H9 (cell line): ENCODE measurements at regions not wholly inside any gene's neighbourhood (a gene's known extent, or its start where the extent isn't known, plus 50 kb on each side); places are given as distances from the start of the nearest gene placed in this dataset.

Source experiments
- DNase-seq: peaks from one replicate; pipeline ENCODE4 v3.0.0-alpha.2; 2017
- H2AFZ ChIP-seq: one replicate; pipeline ENCODE4 v1.6.1; 2013; ENCODE audit warnings: mild to moderate bottlenecking, low read length, control low read depth, moderate library complexity
- H2AK5ac ChIP-seq: 2 replicates; pipeline ENCODE4 v1.6.1; 2013; ENCODE audit warnings: low read length, control low read depth, mixed read lengths; ENCODE audit not compliant: insufficient read length
- H2BK120ac ChIP-seq: one replicate; pipeline ENCODE4 v1.6.1; 2013; ENCODE audit warnings: low read depth, mild to moderate bottlenecking, low read length, control low read depth, inconsistent platforms; ENCODE audit not compliant: poor library complexity, severe bottlenecking
- H2BK12ac ChIP-seq: 2 replicates; pipeline ENCODE4 v1.6.1; 2013; ENCODE audit warnings: low read length, control low read depth, mixed read lengths, low read depth; ENCODE audit not compliant: insufficient read length
- H2BK15ac ChIP-seq: 2 replicates; pipeline ENCODE4 v1.6.1; 2013; ENCODE audit warnings: low read depth, low read length, control low read depth
- H2BK20ac ChIP-seq: one replicate; pipeline ENCODE4 v1.6.1; 2013; ENCODE audit warnings: low read depth, mild to moderate bottlenecking, low read length, control low read depth, inconsistent platforms; ENCODE audit not compliant: poor library complexity, severe bottlenecking
- H2BK5ac ChIP-seq: 2 replicates; pipeline ENCODE4 v1.6.1; 2013; ENCODE audit warnings: low read length, control low read depth, mixed read lengths; ENCODE audit not compliant: insufficient read length
- H3K14ac ChIP-seq: 2 replicates; pipeline ENCODE4 v1.6.1; 2013; ENCODE audit warnings: low read length, control low read depth; ENCODE audit not compliant: insufficient read depth
- H3K18ac ChIP-seq: 2 replicates; pipeline ENCODE4 v1.6.1; 2013; ENCODE audit warnings: low read depth, mild to moderate bottlenecking, mixed read lengths, low read length, control low read depth; ENCODE audit not compliant: insufficient read length
- H3K23ac ChIP-seq: 2 replicates; pipeline ENCODE4 v1.6.1; 2013; ENCODE audit warnings: low read length, control low read depth, mixed read lengths, low read depth; ENCODE audit not compliant: insufficient read length
- H3K23me2 ChIP-seq: 2 replicates; pipeline ENCODE4 v1.6.1; 2013; ENCODE audit warnings: low read depth, mild to moderate bottlenecking, mixed read lengths, low read length, control low read depth; ENCODE audit not compliant: insufficient read length, poor library complexity, severe bottlenecking
- H3K27ac ChIP-seq: 2 replicates; pipeline ENCODE4 v1.5.1; 2013; ENCODE audit warnings: low read length, control low read depth, mixed read lengths, low read depth; ENCODE audit not compliant: insufficient read length
- H3K27me3 ChIP-seq: 2 replicates; pipeline ENCODE4 v1.6.1; 2013; ENCODE audit warnings: low read length, control low read depth, inconsistent platforms; ENCODE audit not compliant: insufficient read depth
- H3K4ac ChIP-seq: 2 replicates; pipeline ENCODE4 v1.6.1; 2013; ENCODE audit warnings: low read depth, mild to moderate bottlenecking, control low read depth, inconsistent platforms, low read length, moderate library complexity
- H3K4me1 ChIP-seq: 2 replicates; pipeline ENCODE4 v1.6.1; 2013; ENCODE audit warnings: low read length, control low read depth, inconsistent platforms; ENCODE audit not compliant: insufficient read depth
- H3K4me2 ChIP-seq: 2 replicates; pipeline ENCODE4 v1.6.1; 2013; ENCODE audit warnings: low read length, control low read depth, mixed read lengths; ENCODE audit not compliant: insufficient read length, insufficient read depth
- H3K56ac ChIP-seq: 2 replicates; pipeline ENCODE4 v1.6.1; 2013; ENCODE audit warnings: low read depth, mild to moderate bottlenecking, mixed read lengths, low read length, control low read depth; ENCODE audit not compliant: insufficient read length
- H3K79me1 ChIP-seq: 2 replicates; pipeline ENCODE4 v1.6.1; 2013; ENCODE audit warnings: low read depth, mild to moderate bottlenecking, moderate library complexity, low read length, control low read depth, inconsistent platforms; ENCODE audit not compliant: insufficient read depth, poor library complexity, severe bottlenecking
- H3K79me2 ChIP-seq: 2 replicates; pipeline ENCODE4 v1.6.1; 2013; ENCODE audit warnings: low read length, control low read depth, inconsistent platforms; ENCODE audit not compliant: insufficient read depth
- H3K9ac ChIP-seq: 2 replicates; pipeline ENCODE4 v1.6.1; 2013; ENCODE audit warnings: low read length, control low read depth, mixed read lengths; ENCODE audit not compliant: insufficient read length; ENCODE audit errors: extremely low read depth
- H3K9me3 ChIP-seq: one replicate; pipeline ENCODE4 v1.6.1; 2013; ENCODE audit warnings: low read depth, low read length, inconsistent platforms; ENCODE audit not compliant: control insufficient read depth
- H3T11ph ChIP-seq: one replicate; pipeline ENCODE4 v1.6.1; 2013; ENCODE audit warnings: mild to moderate bottlenecking, low read length, control low read depth, inconsistent platforms
- H4K20me1 ChIP-seq: one replicate; pipeline ENCODE4 v1.6.1; 2013; ENCODE audit not compliant: control insufficient read depth, insufficient read length, insufficient read depth
- H4K5ac ChIP-seq: 2 replicates; pipeline ENCODE4 v1.6.1; 2013; ENCODE audit warnings: low read depth, mild to moderate bottlenecking, mixed read lengths, low read length, control low read depth; ENCODE audit not compliant: insufficient read length
- H4K8ac ChIP-seq: replicated peaks from 2 replicates; pipeline ENCODE4 v1.6.1; 2013; ENCODE audit warnings: low read length, control low read depth, mixed read lengths, low read depth; ENCODE audit not compliant: insufficient read length
- H4K91ac ChIP-seq: 2 replicates; pipeline ENCODE4 v1.6.1; 2013; ENCODE audit warnings: low read depth, mild to moderate bottlenecking, moderate library complexity, mixed read lengths, low read length, control low read depth; ENCODE audit not compliant: insufficient read length
- H3K27ac Mint-ChIP-seq, 3 experiments: 2 replicates in 2 of 3; 3 replicates in 1 of 3; pipeline ENCODE4 v1.8.0; 2020 to 2021; ENCODE audit warnings: mixed read lengths in 3 of 3, mild to moderate bottlenecking in 1 of 3, moderate library complexity in 1 of 3
- H3K27me3 Mint-ChIP-seq: 2 replicates; pipeline ENCODE4 v1.8.0; 2021; ENCODE audit warnings: low read depth, mild to moderate bottlenecking, moderate library complexity, mixed read lengths
- H3K36me3 Mint-ChIP-seq, 3 experiments: 2 replicates in 2 of 3; 3 replicates in 1 of 3; pipeline ENCODE4 v1.8.0; 2020 to 2021; ENCODE audit warnings: low read depth in 3 of 3, mixed read lengths in 3 of 3; ENCODE audit not compliant: insufficient read depth in 1 of 3
- H3K4me1 Mint-ChIP-seq, 2 experiments: 2 replicates each; pipeline ENCODE4 v1.8.0; 2020; ENCODE audit warnings: mixed read lengths in 2 of 2
- H3K4me3 Mint-ChIP-seq, 2 experiments: 2 replicates in 1 of 2; 3 replicates in 1 of 2; pipeline ENCODE4 v1.8.0; 2020 to 2021; ENCODE audit warnings: mild to moderate bottlenecking in 2 of 2, mixed read lengths in 2 of 2, moderate library complexity in 1 of 2
- H3K9me3 Mint-ChIP-seq, 2 experiments: 2 replicates in 1 of 2; 3 replicates in 1 of 2; pipeline ENCODE4 v1.8.0; 2020; ENCODE audit warnings: mild to moderate bottlenecking in 2 of 2, mixed read lengths in 2 of 2, moderate library complexity in 1 of 2
- WGBS: extraction: QIAGEN DNeasy Blood & Tissue Kit; methylation state at CpG from one replicate; pipeline ENCODE4 v1.1.7; 2013; ENCODE audit warnings: missing lambda C conversion rate, low lambda C conversion rate, mixed read lengths; ENCODE audit not compliant: insufficient read length; ENCODE audit errors: extremely low coverage; 5-methylcytosine and 5-hydroxymethylcytosine counted together
- TF ChIP-seq, protein P1 (sequence below): fragments of 200-600 bp; sonication (generic); conservative IDR thresholded peaks from 3 replicates; pipeline ENCODE4 v1.8.0; 2021; ENCODE audit warnings: antibody characterized with exemption, mild to moderate bottlenecking

DNA sequence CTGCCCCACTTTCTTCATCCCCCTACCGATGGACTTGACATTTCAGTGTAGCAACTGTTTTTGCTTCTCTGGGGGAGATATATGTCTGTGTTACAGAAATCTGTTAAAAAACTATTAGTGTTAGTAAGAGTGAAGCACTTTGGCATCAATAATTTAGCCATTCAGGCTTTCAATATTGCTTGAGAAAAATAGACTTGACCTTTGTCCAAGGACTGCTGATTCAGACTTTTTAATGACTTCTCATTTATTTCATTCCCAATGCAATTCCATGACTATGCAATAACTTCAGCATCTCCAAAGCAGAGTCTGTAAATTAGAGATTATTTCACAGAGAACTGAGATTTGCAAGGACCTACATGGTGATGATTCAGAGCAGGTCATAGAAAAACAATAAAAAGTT is 104.1 kb upstream of the SPEF2 start:
- WGBS = no CpG with 5 or more reads among the region's 1 CpG
- H3K4me3 Mint-ChIP-seq = no peak overlapping the region
- no peak overlapping the region for H4K91ac ChIP-seq
- no peak overlapping the region for H3K4me2 ChIP-seq
- no peak overlapping the region for H2AFZ ChIP-seq
- no peak overlapping the region for H3K9ac ChIP-seq
- H2BK15ac ChIP-seq = no peak overlapping the region
- no peaks in the 10 kb centered on the region; a peak in 2 of 7 replicates for H3K36me3 Mint-ChIP-seq
- no peak overlapping the region for H4K5ac ChIP-seq
- H3K23ac ChIP-seq = no peak overlapping the region
- no peak overlapping the region for H2BK12ac ChIP-seq
- H3K27me3 ChIP-seq = no peaks in the 10 kb centered on the region
- no peak overlapping the region for H3K4ac ChIP-seq
- no peaks in the 10 kb centered on the region for H3K27me3 Mint-ChIP-seq
- no peak overlapping the region for H3K56ac ChIP-seq
- no peaks in the 10 kb centered on the region for H3K4me1 ChIP-seq
- no peak for DNase-seq
- no peaks in the 10 kb centered on the region for H3K79me2 ChIP-seq
- H2AK5ac ChIP-seq = no peak overlapping the region
- H3K4me1 Mint-ChIP-seq = no peaks in the 10 kb centered on the region
- H3K27ac Mint-ChIP-seq = no peak overlapping the region
- H2BK120ac ChIP-seq = no peak overlapping the region
- H3K9me3 ChIP-seq = no peaks in the 10 kb centered on the region
- H3T11ph ChIP-seq = no peak overlapping the region
- peaks cover 4 to 7% of the 10 kb centered on the region in 2 experiments; a peak in 4 of 5 replicates for H3K9me3 Mint-ChIP-seq
- no peak overlapping the region for H2BK5ac ChIP-seq
- no peaks in the 10 kb centered on the region for H3K23me2 ChIP-seq
- no peaks in the 10 kb centered on the region for H3K79me1 ChIP-seq
- no peak overlapping the region for H4K8ac ChIP-seq
- no peak overlapping the region for H2BK20ac ChIP-seq
- no peak overlapping the region for H3K18ac ChIP-seq
- H3K27ac ChIP-seq = no peak overlapping the region
- H4K20me1 ChIP-seq = no peaks in the 10 kb centered on the region
- TF ChIP-seq, protein P1, sequence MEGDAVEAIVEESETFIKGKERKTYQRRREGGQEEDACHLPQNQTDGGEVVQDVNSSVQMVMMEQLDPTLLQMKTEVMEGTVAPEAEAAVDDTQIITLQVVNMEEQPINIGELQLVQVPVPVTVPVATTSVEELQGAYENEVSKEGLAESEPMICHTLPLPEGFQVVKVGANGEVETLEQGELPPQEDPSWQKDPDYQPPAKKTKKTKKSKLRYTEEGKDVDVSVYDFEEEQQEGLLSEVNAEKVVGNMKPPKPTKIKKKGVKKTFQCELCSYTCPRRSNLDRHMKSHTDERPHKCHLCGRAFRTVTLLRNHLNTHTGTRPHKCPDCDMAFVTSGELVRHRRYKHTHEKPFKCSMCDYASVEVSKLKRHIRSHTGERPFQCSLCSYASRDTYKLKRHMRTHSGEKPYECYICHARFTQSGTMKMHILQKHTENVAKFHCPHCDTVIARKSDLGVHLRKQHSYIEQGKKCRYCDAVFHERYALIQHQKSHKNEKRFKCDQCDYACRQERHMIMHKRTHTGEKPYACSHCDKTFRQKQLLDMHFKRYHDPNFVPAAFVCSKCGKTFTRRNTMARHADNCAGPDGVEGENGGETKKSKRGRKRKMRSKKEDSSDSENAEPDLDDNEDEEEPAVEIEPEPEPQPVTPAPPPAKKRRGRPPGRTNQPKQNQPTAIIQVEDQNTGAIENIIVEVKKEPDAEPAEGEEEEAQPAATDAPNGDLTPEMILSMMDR = no peak
- no peak overlapping the region for H3K14ac ChIP-seq
